RWPE2 (cell line): ENCODE measurements at regions not wholly inside any gene's neighbourhood (a gene's known extent, or its start where the extent isn't known, plus 50 kb on each side); places are given as distances from the start of the nearest gene placed in this dataset.
"Not testable (repeated sequence)": the region's sequence is repeated elsewhere in the genome, so short reads cannot be mapped to it uniquely, and the experiment has no call there.

Source experiments
- ATAC-seq: fragments of 200-7000 bp; cut with Tn5 transposase; 3 replicates; pipeline ENCODE4 v1.9.1; 2021; ENCODE audit warnings: low read depth
- DNase-seq: peaks from one replicate; pipeline ENCODE4 v3.0.0-alpha.2; 2020; ENCODE audit warnings: low spot score
- H3K27ac ChIP-seq: fragments of 450-650 bp; 2 replicates; pipeline ENCODE4 v1.5.1; 2017; ENCODE audit warnings: mild to moderate bottlenecking; ENCODE audit not compliant: poor library complexity, severe bottlenecking
- H3K27me3 ChIP-seq: fragments of 250-450 bp; sonication (Bioruptor Pico); 2 replicates; pipeline ENCODE4 v1.5.1; 2021; ENCODE audit warnings: mild to moderate bottlenecking, moderate library complexity; ENCODE audit not compliant: insufficient read depth, poor library complexity, severe bottlenecking
- H3K36me3 ChIP-seq: fragments of 250-450 bp; sonication (Bioruptor Pico); 2 replicates; pipeline ENCODE4 v1.5.1; 2020; ENCODE audit warnings: low read depth, mild to moderate bottlenecking, moderate library complexity
- H3K4me1 ChIP-seq: fragments of 250-450 bp; sonication (Bioruptor Pico); 2 replicates; pipeline ENCODE4 v1.5.1; 2021; ENCODE audit warnings: mild to moderate bottlenecking, moderate library complexity; ENCODE audit not compliant: insufficient read depth, poor library complexity, severe bottlenecking
- H3K4me3 ChIP-seq: fragments of 250-450 bp; sonication (Bioruptor Pico); 2 replicates; pipeline ENCODE4 v1.5.1; 2021; ENCODE audit warnings: mild to moderate bottlenecking, moderate library complexity; ENCODE audit not compliant: severe bottlenecking
- H3K9me3 ChIP-seq: fragments of 250-450 bp; sonication (Bioruptor Pico); 2 replicates; pipeline ENCODE4 v1.5.1; 2021; ENCODE audit warnings: mild to moderate bottlenecking, moderate library complexity; ENCODE audit not compliant: severe bottlenecking
- CTCF ChIP-seq: fragments of 450-650 bp; IDR thresholded peaks from one replicate; pipeline ENCODE4 v1.5.1; 2017; ENCODE audit warnings: mild to moderate bottlenecking, moderate library complexity; ENCODE audit not compliant: poor library complexity, severe bottlenecking

- no peak for ATAC-seq
- TF ChIP-seq CTCF = no peak
- no peaks in the 10 kb centered on the region for H3K9me3 ChIP-seq
Measured at GRCh38 chr4:167973513-167973912, 118.8 kb upstream of the ANXA10 start.

GRCh38 chr4:167985565-167985964, 106.8 kb upstream of the ANXA10 start:
- no peak for DNase-seq
- no peaks in the 10 kb centered on the region for H3K36me3 ChIP-seq
- no peak for TF ChIP-seq CTCF
- no peak overlapping the region for H3K4me3 ChIP-seq
- no peaks in the 10 kb centered on the region for H3K27me3 ChIP-seq
- no peaks in the 10 kb centered on the region for H3K4me1 ChIP-seq
- no peak overlapping the region for H3K27ac ChIP-seq
- no peaks in the 10 kb centered on the region for H3K9me3 ChIP-seq
- ATAC-seq = no peak

More at GRCh38 chr4:167973513-167973912, 118.8 kb upstream of the ANXA10 start:
- H3K4me3 ChIP-seq = no peak overlapping the region
- no peak overlapping the region for H3K27ac ChIP-seq
- no peak for DNase-seq
- H3K36me3 ChIP-seq = no peaks in the 10 kb centered on the region
- no peaks in the 10 kb centered on the region for H3K27me3 ChIP-seq
- no peaks in the 10 kb centered on the region for H3K4me1 ChIP-seq

- Histone ChIP-seq H3K36me3 (no peaks in the 10 kb centered on the region), H3K4me1 (no peaks in the 10 kb centered on the region), H3K9me3 (no peaks in the 10 kb centered on the region), H3K27ac (no peak overlapping the region), H3K27me3 (no peaks in the 10 kb centered on the region), H3K4me3 (no peak overlapping the region)
- DNase-seq (no peak), ATAC-seq (no peak)
- TF ChIP-seq CTCF = no peak
Measured at GRCh38 chr4:167986044-167986443, 106.3 kb upstream of the ANXA10 start.

- Histone ChIP-seq H3K4me3 (no peak overlapping the region), H3K4me1 (no peaks in the 10 kb centered on the region), H3K27ac (no peak overlapping the region), H3K9me3 (no peaks in the 10 kb centered on the region), H3K36me3 (no peaks in the 10 kb centered on the region), H3K27me3 (no peaks in the 10 kb centered on the region)
- no peak for DNase-seq
- ATAC-seq = no peak
- no peak for TF ChIP-seq CTCF
Measured at GRCh38 chr4:167987285-167987684, 105.1 kb upstream of the ANXA10 start.

GRCh38 chr4:167989815-167990214, 102.5 kb upstream of the ANXA10 start:
- DNase-seq = no peak
- no peak overlapping the region for H3K27ac ChIP-seq
- TF ChIP-seq CTCF = peak; percentile 61
- no peak for ATAC-seq
- no peaks in the 10 kb centered on the region for H3K36me3 ChIP-seq
- H3K4me1 ChIP-seq = no peaks in the 10 kb centered on the region
- H3K27me3 ChIP-seq = no peaks in the 10 kb centered on the region
- H3K9me3 ChIP-seq = no peaks in the 10 kb centered on the region
- H3K4me3 ChIP-seq = no peak overlapping the region

GRCh38 chr4:168008112-168008511, 84.2 kb upstream of the ANXA10 start:
- not testable (repeated sequence) for H3K27ac ChIP-seq, DNase-seq, H3K4me3 ChIP-seq, H3K9me3 ChIP-seq, H3K36me3 ChIP-seq, H3K27me3 ChIP-seq, ATAC-seq, H3K4me1 ChIP-seq
